Fibroblast of the aortic adventitia (primary cell): ENCODE measurements at regions not wholly inside any gene's neighbourhood (a gene's known extent, or its start where the extent isn't known, plus 50 kb on each side); places are given as distances from the start of the nearest gene placed in this dataset.

Experiments used
- DNase-seq: peaks from one replicate; pipeline ENCODE4 v3.0.0-alpha.2; 2010; ENCODE audit warnings: low read depth
- H3K4me3 ChIP-seq: 2 replicates; pipeline ENCODE4 v1.5.1; 2011; ENCODE audit warnings: low read depth, mild to moderate bottlenecking, control low read depth, low read length, moderate library complexity
- CTCF ChIP-seq: IDR thresholded peaks from 2 replicates; pipeline ENCODE4 v1.5.1; 2011; ENCODE audit warnings: mild to moderate bottlenecking, low read length, control low read depth, inconsistent platforms; ENCODE audit not compliant: insufficient read depth

- no peak overlapping the region for H3K4me3 ChIP-seq
- TF ChIP-seq CTCF, result no peak
- no peak for DNase-seq
Measured at GRCh38 chr2:122500316-122501105, 745.1 kb downstream of the TSN start.

GRCh38 chr2:122506620-122507019, 751.2 kb downstream of the TSN start:
- H3K4me3 ChIP-seq, result no peak overlapping the region
- no peak for DNase-seq
- TF ChIP-seq CTCF, result no peak

GRCh38 chr2:122507261-122507660, 751.8 kb downstream of the TSN start:
- H3K4me3 ChIP-seq, result no peak overlapping the region
- DNase-seq, result no peak
- TF ChIP-seq CTCF, result no peak

GRCh38 chr2:122512091-122512490, 756.6 kb downstream of the TSN start:
- no peak overlapping the region for H3K4me3 ChIP-seq
- no peak for TF ChIP-seq CTCF
- no peak for DNase-seq

- TF ChIP-seq CTCF, result no peak
- no peak for DNase-seq
- no peak overlapping the region for H3K4me3 ChIP-seq
Measured at GRCh38 chr2:122514451-122514996, 759.1 kb downstream of the TSN start.

- H3K4me3 ChIP-seq, result no peak overlapping the region
- no peak for TF ChIP-seq CTCF
- DNase-seq, result no peak
Measured at GRCh38 chr2:122515731-122516290, 760.4 kb downstream of the TSN start.
